SK-N-SH treated with all-trans-retinoic acid at 6 μM for 48 hours (cell line): ENCODE measurements at regions not wholly inside any gene's neighbourhood (a gene's known extent, or its start where the extent isn't known, plus 50 kb on each side); places are given as distances from the start of the nearest gene placed in this dataset.

Source experiments
- ATAC-seq: fragments of 200-7000 bp; cut with Tn5 transposase; 3 replicates; pipeline ENCODE4 v1.9.1; 2020; ENCODE audit warnings: mild to moderate bottlenecking, moderate library complexity
- ARNTL ChIP-seq: fragments of 450-650 bp; formaldehyde crosslinking; IDR thresholded peaks from 2 replicates; pipeline ENCODE4 v1.5.0; 2020; ENCODE audit warnings: low read depth, mild to moderate bottlenecking, moderate library complexity, borderline replicate concordance
- ESRRG ChIP-seq: fragments of 250-450 bp; sonication (Bioruptor Pico); IDR thresholded peaks from 2 replicates; pipeline ENCODE4 v1.6.1; 2021; ENCODE audit warnings: mild to moderate bottlenecking
- GLIS3 ChIP-seq: fragments of 250-450 bp; sonication (Bioruptor Pico); IDR thresholded peaks from 2 replicates; pipeline ENCODE4 v1.5.0; 2020; ENCODE audit warnings: mild to moderate bottlenecking, moderate library complexity
- ISL1 ChIP-seq: fragments of 250-450 bp; sonication (Bioruptor Pico); IDR thresholded peaks from 2 replicates; pipeline ENCODE4 v2.1.2; 2022; ENCODE audit warnings: mild to moderate bottlenecking, moderate library complexity
- OSR1 ChIP-seq: fragments of 250-450 bp; sonication (Bioruptor Pico); IDR thresholded peaks from 2 replicates; pipeline ENCODE4 v1.8.0; 2022; ENCODE audit warnings: moderate library complexity, mild to moderate bottlenecking, inconsistent platforms
- PATZ1 ChIP-seq: fragments of 250-450 bp; sonication (Bioruptor Pico); IDR thresholded peaks from 2 replicates; pipeline ENCODE4 v1.8.0; 2020; ENCODE audit warnings: mild to moderate bottlenecking, moderate library complexity, borderline replicate concordance
- PPARA ChIP-seq: fragments of 250-450 bp; sonication (Bioruptor Pico); IDR thresholded peaks from 2 replicates; pipeline ENCODE4 v1.5.0; 2020; ENCODE audit warnings: mild to moderate bottlenecking, borderline replicate concordance
- SNAI2 ChIP-seq: fragments of 250-450 bp; sonication (Bioruptor Pico); IDR thresholded peaks from 2 replicates; pipeline ENCODE4 v1.5.0; 2020; ENCODE audit warnings: mild to moderate bottlenecking, moderate library complexity
- TCF4 ChIP-seq: fragments of 250-450 bp; sonication (Bioruptor Pico); IDR thresholded peaks from 2 replicates; pipeline ENCODE4 v1.8.0; 2021; ENCODE audit warnings: mild to moderate bottlenecking, moderate library complexity, borderline replicate concordance
- TOX ChIP-seq: fragments of 250-450 bp; sonication (Bioruptor Pico); IDR thresholded peaks from 2 replicates; pipeline ENCODE4 v1.8.0; 2021; ENCODE audit warnings: mild to moderate bottlenecking, moderate library complexity, borderline replicate concordance
- TSHZ2 ChIP-seq: fragments of 250-450 bp; sonication (Bioruptor Pico); IDR thresholded peaks from 2 replicates; pipeline ENCODE4 v1.5.0; 2020; ENCODE audit warnings: mild to moderate bottlenecking, moderate library complexity
- ZC3H10 ChIP-seq: fragments of 250-450 bp; sonication (Bioruptor Pico); IDR thresholded peaks from 2 replicates; pipeline ENCODE4 v1.5.1; 2021; ENCODE audit warnings: mild to moderate bottlenecking, moderate library complexity
- ZFP30 ChIP-seq: fragments of 450-650 bp; formaldehyde crosslinking; IDR thresholded peaks from 2 replicates; pipeline ENCODE4 v1.5.0; 2022; ENCODE audit warnings: mild to moderate bottlenecking, moderate library complexity
- ZNF565 ChIP-seq: fragments of 450-650 bp; formaldehyde crosslinking; conservative IDR thresholded peaks from 2 replicates; pipeline ENCODE4 v1.5.0; 2020; ENCODE audit warnings: low read depth, mild to moderate bottlenecking, moderate library complexity
- ZNF70 ChIP-seq: fragments of 450-650 bp; formaldehyde crosslinking; IDR thresholded peaks from 2 replicates; pipeline ENCODE4 v1.5.0; 2020; ENCODE audit warnings: mild to moderate bottlenecking, moderate library complexity
- ZNF8 ChIP-seq: fragments of 450-650 bp; formaldehyde crosslinking; IDR thresholded peaks from 2 replicates; pipeline ENCODE4 v1.5.0; 2020; ENCODE audit warnings: mild to moderate bottlenecking, moderate library complexity
- TF ChIP-seq, protein P1 (sequence below): fragments of 250-450 bp; sonication (Bioruptor Pico); IDR thresholded peaks from 2 replicates; pipeline ENCODE4 v1.8.0; 2021; ENCODE audit warnings: low read depth, mild to moderate bottlenecking, moderate library complexity, borderline replicate concordance
- TF ChIP-seq, protein P2 (sequence below): fragments of 250-450 bp; sonication (Bioruptor Pico); IDR thresholded peaks from 2 replicates; pipeline ENCODE4 v1.5.1; 2020; ENCODE audit warnings: low read depth, mild to moderate bottlenecking, moderate library complexity

DNA sequence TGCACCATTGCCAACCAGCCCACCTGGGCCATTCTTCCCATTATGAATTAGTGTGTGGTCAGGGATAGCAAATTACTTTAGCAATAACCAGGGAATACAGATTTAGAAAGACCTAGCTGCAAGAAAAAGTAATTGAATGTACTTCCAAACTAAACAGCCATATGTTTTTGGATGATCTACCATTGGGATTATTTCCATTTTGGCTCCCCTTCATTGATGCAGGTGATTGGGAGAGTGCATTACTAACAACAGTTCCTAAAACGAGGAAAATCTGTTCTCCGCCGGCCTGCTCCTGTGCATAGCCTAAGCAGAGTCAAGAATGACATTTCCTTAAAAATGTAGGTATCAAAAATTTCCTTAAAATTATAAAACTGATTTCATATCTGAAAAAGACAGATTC, 58.5 kb downstream of the MAIP1 start:
- no peak for ATAC-seq
- TF ChIP-seq ESRRG (CRISPR knock-in tag): no peak
- TF ChIP-seq, all 23 proteins: peak for 0

DNA sequence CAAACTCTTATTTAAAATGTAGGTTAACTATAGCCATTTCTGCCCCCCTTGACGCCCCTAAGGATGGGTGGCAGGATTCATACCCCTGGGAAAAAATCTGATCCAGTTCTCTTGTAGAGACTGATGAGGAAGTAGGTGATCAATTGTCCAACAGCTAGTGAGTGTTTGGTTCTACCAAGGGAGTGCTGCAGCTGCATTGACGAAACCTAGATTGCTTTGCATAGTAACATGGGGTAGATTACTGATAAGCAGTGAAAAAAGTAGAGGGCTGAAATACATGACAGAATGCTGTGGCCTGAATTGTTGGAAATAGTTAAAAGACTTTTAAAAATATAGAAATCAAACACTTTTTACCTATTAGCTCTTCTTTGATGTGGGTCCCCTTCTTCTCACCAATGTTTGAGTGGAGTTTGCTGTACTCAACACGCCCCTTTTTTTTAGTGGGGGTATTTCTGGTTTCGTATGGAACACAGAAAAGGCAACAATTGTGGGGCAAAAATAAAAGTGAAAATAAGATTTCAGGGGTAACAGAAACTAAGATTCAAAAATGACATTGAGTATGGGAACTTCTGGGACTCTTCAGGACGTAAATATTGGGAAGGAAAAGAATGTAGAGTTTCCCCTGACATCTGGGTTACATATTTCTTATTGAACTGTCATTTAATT, 66.2 kb downstream of the MAIP1 start:
- no peak for ATAC-seq
- TF ChIP-seq ESRRG (CRISPR knock-in tag): no peak

DNA sequence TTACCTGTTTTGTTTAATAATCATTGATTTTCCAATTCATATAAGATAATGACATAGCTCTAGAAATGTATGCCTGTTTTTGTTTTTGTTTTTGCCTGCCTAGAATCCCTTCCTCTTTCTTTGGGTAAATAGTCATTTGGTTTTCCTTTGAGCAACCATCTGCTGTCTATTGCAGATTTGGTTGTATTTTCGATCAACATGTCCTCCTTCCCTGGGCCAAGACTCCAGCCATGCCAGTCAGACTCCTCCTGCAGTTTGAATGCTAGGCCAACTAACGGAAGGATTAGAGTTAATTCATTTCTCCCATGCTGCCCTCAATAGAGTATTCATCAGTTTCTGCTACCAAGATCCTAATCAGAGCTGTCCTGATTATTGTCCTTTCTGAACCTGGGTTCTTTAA, 67.1 kb downstream of the MAIP1 start:
- no peak for ATAC-seq
- TF ChIP-seq ARNTL (CRISPR knock-in tag): no peak

GRCh38 chr2:200023570-200023969, 68.2 kb downstream of the MAIP1 start:
- TF ChIP-seq ZNF565 (CRISPR knock-in tag) (no peak), TSHZ2 (CRISPR knock-in tag) (no peak), TOX (CRISPR knock-in tag) (no peak), GLIS3 (CRISPR knock-in tag) (no peak), PATZ1 (no peak), SNAI2 (no peak), ESRRG (CRISPR knock-in tag) (no peak), TCF4 (CRISPR knock-in tag) (no peak), ISL1 (no peak), PPARA (CRISPR knock-in tag) (no peak), ZC3H10 (CRISPR knock-in tag) (no peak), ZNF8 (CRISPR knock-in tag) (no peak), ZFP30 (no peak)
- TF ChIP-seq, protein P1, sequence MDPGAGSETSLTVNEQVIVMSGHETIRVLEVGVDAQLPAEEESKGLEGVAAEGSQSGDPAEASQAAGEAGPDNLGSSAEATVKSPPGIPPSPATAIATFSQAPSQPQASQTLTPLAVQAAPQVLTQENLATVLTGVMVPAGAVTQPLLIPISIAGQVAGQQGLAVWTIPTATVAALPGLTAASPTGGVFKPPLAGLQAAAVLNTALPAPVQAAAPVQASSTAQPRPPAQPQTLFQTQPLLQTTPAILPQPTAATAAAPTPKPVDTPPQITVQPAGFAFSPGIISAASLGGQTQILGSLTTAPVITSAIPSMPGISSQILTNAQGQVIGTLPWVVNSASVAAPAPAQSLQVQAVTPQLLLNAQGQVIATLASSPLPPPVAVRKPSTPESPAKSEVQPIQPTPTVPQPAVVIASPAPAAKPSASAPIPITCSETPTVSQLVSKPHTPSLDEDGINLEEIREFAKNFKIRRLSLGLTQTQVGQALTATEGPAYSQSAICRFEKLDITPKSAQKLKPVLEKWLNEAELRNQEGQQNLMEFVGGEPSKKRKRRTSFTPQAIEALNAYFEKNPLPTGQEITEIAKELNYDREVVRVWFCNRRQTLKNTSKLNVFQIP: no peak
- TF ChIP-seq, protein P2, sequence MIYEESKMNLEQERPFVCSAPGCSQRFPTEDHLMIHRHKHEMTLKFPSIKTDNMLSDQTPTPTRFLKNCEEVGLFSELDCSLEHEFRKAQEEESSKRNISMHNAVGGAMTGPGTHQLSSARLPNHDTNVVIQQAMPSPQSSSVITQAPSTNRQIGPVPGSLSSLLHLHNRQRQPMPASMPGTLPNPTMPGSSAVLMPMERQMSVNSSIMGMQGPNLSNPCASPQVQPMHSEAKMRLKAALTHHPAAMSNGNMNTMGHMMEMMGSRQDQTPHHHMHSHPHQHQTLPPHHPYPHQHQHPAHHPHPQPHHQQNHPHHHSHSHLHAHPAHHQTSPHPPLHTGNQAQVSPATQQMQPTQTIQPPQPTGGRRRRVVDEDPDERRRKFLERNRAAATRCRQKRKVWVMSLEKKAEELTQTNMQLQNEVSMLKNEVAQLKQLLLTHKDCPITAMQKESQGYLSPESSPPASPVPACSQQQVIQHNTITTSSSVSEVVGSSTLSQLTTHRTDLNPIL (CRISPR knock-in tag): no peak
- ATAC-seq: no peak

- ATAC-seq: no peak
- TF ChIP-seq ZNF70 (CRISPR knock-in tag): no peak
- TF ChIP-seq ARNTL (CRISPR knock-in tag): no peak
- no peak for TF ChIP-seq OSR1 (CRISPR knock-in tag)
- no peak for TF ChIP-seq TSHZ2 (CRISPR knock-in tag)
- TF ChIP-seq ESRRG (CRISPR knock-in tag): no peak
- no peak for TF ChIP-seq GLIS3 (CRISPR knock-in tag)
- TF ChIP-seq, protein P2 (CRISPR knock-in tag): no peak
- no peak for TF ChIP-seq ZNF8 (CRISPR knock-in tag)
- TF ChIP-seq ZFP30: no peak
Measured at GRCh38 chr2:200025717-200026116, 70.3 kb downstream of the MAIP1 start.
